HG03103 (cell line): ENCODE measurements at regions not wholly inside any gene's neighbourhood (a gene's known extent, or its start where the extent isn't known, plus 50 kb on each side); places are given as distances from the start of the nearest gene placed in this dataset.
"Not testable (repeated sequence)": the region's sequence is repeated elsewhere in the genome, so short reads cannot be mapped to it uniquely, and the experiment has no call there.

ENCODE experiments used
- ATAC-seq: cut with Tn5 transposase; IDR thresholded peaks from one replicate; pipeline ENCODE4 v1.9.1; 2021; ENCODE audit warnings: low read depth; ENCODE audit not compliant: unreplicated experiment

DNA sequence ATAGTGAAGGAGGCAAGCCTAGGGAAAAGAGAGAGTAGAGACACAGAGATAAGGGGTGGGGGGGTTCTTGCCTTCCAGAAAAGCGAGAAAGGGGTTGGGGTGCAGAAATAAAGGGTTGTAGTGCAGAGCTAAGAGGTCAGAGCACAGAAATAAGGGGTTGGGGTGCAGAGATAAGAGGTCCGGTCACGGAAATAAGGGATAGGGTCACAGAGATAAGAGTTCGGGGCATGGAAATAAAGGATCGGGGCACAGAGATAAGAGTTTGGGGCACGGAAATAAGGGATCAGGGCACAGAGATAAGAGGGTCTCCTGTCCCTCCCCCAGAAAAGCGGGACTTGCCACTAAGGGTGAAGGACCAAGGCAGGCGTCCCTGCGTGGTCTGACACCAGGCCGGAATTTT is 222.0 kb downstream of the OTOP1 start:
- not testable (repeated sequence) for ATAC-seq

DNA sequence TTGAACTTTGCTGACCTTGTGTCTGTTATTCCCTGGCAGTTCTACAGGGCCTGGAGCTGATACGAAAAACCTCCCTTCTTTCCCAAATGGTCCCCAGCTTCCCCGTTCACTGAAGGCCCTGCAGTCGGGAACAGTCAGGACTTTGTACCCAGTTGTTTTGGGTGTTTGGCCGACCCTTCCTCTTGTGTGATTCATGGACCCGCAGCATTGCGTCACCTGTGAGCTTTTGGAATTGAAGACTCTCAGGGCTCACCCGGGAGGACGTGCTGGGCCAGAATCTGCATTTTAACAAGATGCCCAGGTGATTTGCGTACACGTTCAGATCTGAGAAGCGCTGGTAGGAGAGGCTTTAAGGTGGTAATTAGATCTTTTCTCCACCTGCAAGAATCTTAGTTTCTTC is 220.4 kb downstream of the OTOP1 start:
- ATAC-seq: not testable (repeated sequence)

GRCh38 chr4:4019071-4019470 is 207.7 kb downstream of the OTOP1 start:
- ATAC-seq: not testable (repeated sequence)

DNA sequence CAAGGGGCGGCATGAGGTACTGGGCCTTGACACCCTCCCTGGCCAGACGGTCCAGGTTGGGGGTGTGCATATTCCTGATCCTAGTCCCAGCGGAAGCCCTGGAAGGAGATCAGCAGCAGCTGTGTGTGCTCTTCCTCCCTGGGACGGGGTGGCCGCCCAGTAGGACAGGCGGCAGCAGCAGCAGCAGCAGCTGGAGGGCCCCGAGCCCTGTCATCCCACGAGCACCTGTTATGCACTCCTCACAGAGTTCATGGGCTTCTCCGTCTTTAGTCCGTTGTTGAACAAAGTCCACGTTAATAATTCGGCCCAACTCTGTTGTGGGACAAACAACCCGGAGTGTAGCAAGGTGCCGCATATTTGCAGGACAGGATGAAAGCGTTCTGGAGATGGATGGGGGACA is 205.6 kb downstream of the OTOP1 start:
- not testable (repeated sequence) for ATAC-seq

- ATAC-seq: not testable (repeated sequence)
These were observed 200.0 kb downstream of the OTOP1 start for GRCh38 chr4:4026708-4027107.

- not testable (repeated sequence) for ATAC-seq
These were observed 198.0 kb downstream of the OTOP1 start for GRCh38 chr4:4028752-4029151.

DNA sequence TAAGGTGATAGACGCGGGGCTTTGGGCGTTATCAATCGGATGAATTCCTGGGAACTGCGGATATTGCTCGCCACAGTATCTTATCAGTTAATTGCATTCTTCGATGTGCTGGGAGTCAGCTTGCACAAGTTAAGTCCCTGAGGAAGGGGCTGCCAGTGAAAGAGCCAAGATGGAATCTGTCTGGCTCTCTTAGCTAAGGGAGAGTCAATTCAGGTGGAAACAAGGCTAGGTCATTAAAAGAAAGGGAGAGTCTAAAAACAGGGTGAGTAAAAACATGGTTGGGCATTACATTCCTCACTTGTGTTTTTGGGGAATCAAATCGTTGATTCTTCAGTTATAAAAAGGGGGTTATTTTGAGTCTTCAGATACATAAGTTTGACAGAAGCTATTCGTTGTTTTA is 196.2 kb downstream of the OTOP1 start:
- ATAC-seq: not testable (repeated sequence)

DNA sequence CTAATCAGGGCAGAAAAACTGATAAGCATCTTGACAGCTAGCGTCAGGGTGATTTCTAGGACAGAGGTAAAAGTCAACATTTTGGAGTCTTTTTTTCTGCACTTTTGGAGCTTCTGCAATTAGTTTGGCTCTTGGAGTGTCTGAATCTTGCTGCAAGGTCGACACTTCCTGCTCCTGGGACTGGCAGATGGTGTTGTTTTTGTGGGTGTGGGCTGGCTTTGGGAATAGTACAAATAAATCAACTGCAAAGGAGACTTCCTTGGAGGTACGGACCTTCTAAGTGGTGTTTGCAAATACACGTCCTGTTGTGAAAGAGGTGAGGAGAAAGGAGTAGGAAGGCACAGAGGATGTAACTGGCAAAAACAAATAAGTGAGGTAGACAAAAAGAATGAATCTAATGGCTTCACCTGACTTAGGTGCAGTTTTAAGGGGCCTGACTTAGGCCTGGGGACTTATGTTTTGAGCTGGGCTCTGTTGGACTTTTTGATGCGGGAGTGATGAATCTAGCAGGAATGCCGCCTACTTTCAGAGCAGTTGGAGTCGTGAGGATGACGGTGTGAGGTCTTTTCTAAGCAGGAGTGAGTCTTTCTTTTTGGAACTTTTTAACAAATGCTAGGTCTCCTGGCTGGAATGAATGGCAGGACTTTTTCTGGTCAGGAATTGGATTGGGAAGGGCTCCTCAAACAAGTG is 195.1 kb downstream of the OTOP1 start:
- not testable (repeated sequence) for ATAC-seq

DNA sequence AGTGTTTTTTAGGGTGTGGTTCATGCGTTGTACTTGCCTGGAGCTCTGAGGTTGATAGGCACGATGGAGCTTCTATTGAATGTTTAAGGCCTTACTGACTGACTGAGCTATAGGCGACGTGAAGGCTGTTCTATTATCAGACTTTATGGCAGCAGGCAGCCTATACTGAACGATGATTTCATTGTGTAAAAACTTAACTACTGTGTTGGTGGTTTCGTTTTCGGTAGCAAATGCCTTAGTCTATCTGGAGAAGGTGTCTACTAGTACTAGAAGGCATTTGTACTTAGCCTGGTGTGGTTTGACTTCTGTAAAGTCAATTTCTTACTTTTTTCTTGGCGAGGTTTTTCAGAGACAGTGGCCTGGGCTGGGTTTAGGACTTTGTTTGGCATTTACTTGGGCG is 194.4 kb downstream of the OTOP1 start:
- ATAC-seq: not testable (repeated sequence)

- ATAC-seq: not testable (repeated sequence)
These were observed 193.7 kb downstream of the OTOP1 start for GRCh38 chr4:4032801-4033605.

DNA sequence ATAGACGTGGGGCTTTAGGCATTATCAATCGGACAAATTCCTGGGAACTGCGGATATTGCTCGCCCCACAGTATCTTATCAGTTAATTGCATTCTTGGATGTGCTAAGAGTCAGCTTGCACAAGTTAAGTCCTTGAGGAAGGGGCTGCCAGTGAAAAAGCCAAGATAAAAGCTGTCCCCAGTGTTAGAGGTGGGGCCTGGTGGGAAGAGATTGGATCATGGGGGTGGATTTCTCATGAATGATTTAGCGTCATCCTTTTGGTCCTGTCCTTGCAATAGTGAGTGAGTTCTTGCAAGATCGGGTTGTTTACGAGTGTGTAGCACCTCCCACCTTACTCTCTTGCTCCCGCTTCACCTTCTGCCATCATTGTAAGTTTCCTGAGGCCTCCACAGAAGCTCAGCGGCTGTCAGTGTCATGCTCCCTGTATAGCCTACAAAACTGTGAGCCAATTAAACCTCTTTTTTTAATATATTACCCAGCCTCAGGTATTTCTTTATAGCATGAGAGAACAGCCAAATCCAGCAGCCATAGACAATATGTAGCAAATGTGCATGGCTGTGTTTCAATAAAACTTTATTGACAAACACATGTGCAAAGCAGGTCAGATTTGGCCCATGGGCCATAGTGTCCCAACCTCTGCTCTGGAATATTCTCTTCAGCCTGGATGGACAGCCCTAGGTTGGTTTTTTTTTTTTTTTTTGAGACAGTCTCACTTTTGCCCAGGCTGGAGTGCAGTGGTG is 189.2 kb downstream of the OTOP1 start:
- ATAC-seq: not testable (repeated sequence)

DNA sequence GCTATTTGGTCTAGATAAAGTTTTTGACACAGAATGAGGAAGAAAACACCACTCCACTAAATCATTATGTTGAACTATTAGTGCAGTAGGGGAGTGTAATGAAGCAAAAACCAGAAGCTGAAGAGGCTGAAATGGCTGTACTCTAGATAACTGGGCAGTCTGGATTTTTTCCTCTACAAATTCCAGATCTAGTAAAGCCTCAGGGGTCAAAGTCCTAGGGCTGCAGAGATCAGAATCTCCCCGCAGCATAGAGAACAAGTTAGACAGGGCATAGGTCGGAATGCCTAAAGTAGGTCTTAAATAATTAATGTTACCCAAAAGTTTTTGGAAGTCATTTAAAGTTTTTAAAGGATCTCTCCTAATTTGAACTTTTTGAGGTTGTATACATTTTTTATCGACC is 180.9 kb downstream of the OTOP1 start:
- not testable (repeated sequence) for ATAC-seq

- not testable (repeated sequence) for ATAC-seq
These were observed 180.0 kb downstream of the OTOP1 start for GRCh38 chr4:4046686-4047085.

GRCh38 chr4:4047202-4047601 is 179.5 kb downstream of the OTOP1 start:
- not testable (repeated sequence) for ATAC-seq

GRCh38 chr4:4048227-4048626 is 178.5 kb downstream of the OTOP1 start:
- not testable (repeated sequence) for ATAC-seq

DNA sequence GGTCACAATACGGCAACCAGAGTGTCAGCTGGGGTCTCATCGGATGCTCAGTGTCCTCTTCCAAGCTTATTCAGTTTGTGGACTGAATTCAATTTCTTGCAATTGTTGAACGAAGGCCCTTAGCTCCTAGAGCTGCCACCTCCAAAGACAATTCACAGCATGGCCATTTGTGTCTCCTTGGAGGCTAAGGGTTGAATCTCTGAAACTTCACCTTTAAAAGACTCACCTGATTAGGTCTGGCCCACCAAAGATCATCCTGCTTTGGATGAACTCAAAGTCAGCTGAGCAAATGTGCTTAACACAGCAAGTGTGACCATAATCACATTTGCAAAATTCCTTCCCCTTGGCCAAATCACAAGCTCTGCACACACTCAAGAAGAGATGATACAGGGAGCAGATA is 175.9 kb downstream of the OTOP1 start:
- not testable (repeated sequence) for ATAC-seq

DNA sequence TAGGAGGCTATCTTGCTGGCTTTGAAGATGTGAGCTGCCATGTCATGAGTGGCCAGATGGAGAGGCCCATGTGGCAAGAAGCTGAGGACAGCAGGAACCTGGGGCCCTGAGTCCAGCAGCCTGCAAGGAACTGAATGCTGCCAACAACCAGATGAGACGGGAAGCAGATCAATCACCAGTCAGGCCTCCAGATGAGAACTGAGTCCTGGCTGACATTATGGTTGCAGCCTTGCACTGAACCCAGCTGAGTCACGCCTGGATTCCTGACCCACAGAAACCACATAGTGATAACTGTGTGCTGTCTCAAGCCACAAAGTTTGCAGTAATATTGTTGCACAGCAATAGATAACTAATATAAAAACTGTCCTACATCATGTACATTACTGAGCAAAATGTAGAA is 173.8 kb downstream of the OTOP1 start:
- not testable (repeated sequence) for ATAC-seq

DNA sequence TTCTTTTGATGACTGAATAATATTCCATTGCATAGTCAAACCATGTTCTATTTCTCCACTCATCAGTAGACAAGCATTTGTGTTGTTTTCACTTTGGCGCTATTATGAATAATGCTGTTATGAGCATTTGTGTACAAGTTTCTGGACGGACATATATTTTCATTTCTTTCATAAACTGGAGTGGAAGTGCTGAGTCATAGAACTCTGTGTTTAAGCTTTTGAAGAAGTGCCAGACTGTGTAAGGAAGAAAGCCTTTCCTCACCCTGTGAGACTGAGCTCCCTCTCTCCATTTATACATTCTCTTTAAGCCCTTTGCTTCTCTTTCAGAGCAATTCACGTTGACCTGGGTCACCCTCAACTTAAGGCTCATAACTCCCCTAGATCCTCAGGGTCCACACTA is 169.5 kb downstream of the OTOP1 start:
- ATAC-seq: not testable (repeated sequence)

GRCh38 chr4:4084171-4084570 is 142.6 kb downstream of the OTOP1 start:
- not testable (repeated sequence) for ATAC-seq

GRCh38 chr4:4089716-4090419 is 136.9 kb downstream of the OTOP1 start:
- not testable (repeated sequence) for ATAC-seq
